SU-DHL-6 (cell line): ENCODE measurements at regions not wholly inside any gene's neighbourhood (a gene's known extent, or its start where the extent isn't known, plus 50 kb on each side); places are given as distances from the start of the nearest gene placed in this dataset.

Experiments
- CTCF ChIP-seq: fragments of 200-600 bp; sonication (generic); IDR thresholded peaks from one replicate; pipeline ENCODE4 v1.5.1; 2017; ENCODE audit warnings: antibody characterized with exemption, mild to moderate bottlenecking, low read length, moderate library complexity; ENCODE audit not compliant: insufficient read depth, poor library complexity, severe bottlenecking
- EZH2phosphoT487 ChIP-seq: fragments of 200-600 bp; sonication (generic), shearing (Covaris generic); conservative IDR thresholded peaks from 2 replicates; pipeline ENCODE4 v1.6.1; 2018; ENCODE audit warnings: mild to moderate bottlenecking, antibody characterized with exemption, low read length, moderate library complexity, mixed read lengths

- no peak for TF ChIP-seq CTCF
- TF ChIP-seq EZH2phosphoT487, result no peak
Measured at GRCh38 chr2:160967523-160967922, 192.7 kb upstream of the TANK start.
